22Rv1 (cell line): ENCODE measurements at regions not wholly inside any gene's neighbourhood (a gene's known extent, or its start where the extent isn't known, plus 50 kb on each side); places are given as distances from the start of the nearest gene placed in this dataset.

Source experiments
- H3K27ac ChIP-seq: fragments of 450-650 bp; 2 replicates; pipeline ENCODE4 v1.5.1; 2017
- ZFX ChIP-seq: fragments of 450-650 bp; IDR thresholded peaks from 2 replicates; pipeline ENCODE4 v1.6.1; 2017; ENCODE audit warnings: antibody characterized with exemption, borderline replicate concordance
- TF ChIP-seq, protein P1 (sequence below): fragments of 450-650 bp; IDR thresholded peaks from 2 replicates; pipeline ENCODE4 v1.5.1; 2017; ENCODE audit warnings: mild to moderate bottlenecking

DNA sequence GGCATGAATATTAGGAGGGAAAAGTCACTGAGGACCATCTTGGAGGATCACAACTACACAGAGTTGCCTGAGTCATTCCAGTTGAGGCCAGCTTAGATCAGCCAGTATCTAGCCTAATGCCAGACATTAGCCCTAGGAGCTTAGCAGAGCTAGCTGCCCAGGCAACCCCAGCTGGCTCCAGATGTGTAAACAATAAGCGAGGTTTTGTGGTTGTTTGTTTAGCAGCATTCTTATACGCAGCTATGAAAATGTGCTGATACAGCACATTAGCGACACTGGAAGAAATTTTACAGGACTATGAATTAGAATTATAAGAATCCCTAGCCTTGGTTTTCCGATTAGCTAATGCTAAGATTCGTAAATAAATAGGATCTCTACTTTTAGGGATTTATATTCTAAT lies 59.3 kb downstream of the BTBD3 start:
- no peak for TF ChIP-seq ZFX
- TF ChIP-seq, protein P1, sequence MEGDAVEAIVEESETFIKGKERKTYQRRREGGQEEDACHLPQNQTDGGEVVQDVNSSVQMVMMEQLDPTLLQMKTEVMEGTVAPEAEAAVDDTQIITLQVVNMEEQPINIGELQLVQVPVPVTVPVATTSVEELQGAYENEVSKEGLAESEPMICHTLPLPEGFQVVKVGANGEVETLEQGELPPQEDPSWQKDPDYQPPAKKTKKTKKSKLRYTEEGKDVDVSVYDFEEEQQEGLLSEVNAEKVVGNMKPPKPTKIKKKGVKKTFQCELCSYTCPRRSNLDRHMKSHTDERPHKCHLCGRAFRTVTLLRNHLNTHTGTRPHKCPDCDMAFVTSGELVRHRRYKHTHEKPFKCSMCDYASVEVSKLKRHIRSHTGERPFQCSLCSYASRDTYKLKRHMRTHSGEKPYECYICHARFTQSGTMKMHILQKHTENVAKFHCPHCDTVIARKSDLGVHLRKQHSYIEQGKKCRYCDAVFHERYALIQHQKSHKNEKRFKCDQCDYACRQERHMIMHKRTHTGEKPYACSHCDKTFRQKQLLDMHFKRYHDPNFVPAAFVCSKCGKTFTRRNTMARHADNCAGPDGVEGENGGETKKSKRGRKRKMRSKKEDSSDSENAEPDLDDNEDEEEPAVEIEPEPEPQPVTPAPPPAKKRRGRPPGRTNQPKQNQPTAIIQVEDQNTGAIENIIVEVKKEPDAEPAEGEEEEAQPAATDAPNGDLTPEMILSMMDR, result no peak
- no peak overlapping the region for H3K27ac ChIP-seq

DNA sequence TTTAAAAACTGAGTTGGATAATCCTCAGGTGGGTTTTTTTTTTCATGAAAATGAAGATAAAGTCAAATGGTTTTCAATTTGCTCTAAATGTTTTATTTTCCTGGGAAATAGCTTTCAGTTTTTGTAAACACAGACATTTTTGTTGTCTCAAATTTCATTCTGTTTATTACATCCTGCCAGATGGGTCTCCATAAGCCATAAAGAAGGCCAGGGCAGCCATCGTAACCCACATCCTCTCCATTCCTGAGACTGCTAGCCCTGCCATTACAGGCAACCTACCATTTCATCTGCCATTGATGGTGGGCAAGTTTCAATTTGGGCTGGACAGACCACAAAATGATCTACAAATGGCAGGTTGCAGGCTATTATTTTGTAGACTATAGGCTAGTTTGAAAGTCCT lies 60.8 kb downstream of the BTBD3 start:
- TF ChIP-seq, protein P1, result no peak
- TF ChIP-seq ZFX, result no peak

DNA sequence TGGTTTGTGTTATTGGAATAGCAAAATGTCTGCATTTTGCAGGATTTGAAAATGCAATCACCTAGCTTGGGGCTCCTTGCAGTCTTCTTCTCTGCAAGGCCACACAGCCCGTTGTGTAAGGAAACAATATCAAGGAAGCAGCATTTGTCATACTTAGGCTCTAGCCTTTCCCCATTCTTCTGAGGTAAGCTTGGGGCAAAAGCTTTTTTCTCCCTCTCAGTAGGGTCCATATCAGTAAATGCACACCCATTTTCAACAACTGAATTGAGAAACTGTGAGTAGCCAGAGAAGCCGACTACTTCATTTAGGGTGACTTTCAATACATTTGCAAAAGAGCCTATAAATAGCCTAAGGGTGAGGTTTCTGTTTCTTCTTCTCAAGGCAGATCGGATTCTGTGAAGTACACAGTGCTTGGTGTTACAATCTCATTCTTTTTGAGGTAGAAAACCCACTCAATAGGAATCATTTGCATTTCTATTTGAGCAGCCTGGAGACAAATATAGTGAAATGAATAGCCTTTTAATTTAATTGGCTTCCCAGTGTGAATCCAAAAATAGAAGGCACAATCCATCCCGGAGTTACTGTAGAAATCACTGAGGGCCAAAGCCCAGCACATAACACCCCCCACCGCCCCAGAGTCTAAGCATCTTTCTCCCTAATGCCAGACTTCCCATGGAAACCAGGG lies 61.8 kb downstream of the BTBD3 start:
- no peak for TF ChIP-seq ZFX
- TF ChIP-seq, protein P1, result no peak

More for the DNA sequence above, 60.8 kb downstream of the BTBD3 start:
- H3K27ac ChIP-seq, result no peak overlapping the region

DNA sequence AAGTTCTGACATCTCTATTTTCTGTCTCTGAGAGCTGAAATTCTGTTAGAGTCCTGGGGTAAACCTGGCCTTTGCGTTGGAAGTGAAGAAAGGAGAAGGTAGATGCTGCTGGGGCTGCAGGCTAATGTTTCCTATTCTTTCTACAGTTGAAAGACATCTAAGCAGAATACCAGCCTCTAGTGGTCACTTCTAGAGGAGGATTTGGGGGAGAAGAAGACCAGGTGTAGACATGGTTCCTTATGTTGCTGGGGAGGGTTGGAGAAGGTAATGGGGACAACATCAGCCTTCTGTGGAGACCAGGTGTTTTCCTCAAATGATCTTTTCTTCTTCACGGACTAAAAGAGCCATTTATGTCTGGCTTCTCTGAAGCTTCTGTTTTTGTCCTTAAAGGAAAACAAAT lies 62.6 kb downstream of the BTBD3 start:
- no peak overlapping the region for H3K27ac ChIP-seq
- no peak for TF ChIP-seq ZFX

More for the DNA sequence above, 61.8 kb downstream of the BTBD3 start:
- H3K27ac ChIP-seq, result no peak overlapping the region

DNA sequence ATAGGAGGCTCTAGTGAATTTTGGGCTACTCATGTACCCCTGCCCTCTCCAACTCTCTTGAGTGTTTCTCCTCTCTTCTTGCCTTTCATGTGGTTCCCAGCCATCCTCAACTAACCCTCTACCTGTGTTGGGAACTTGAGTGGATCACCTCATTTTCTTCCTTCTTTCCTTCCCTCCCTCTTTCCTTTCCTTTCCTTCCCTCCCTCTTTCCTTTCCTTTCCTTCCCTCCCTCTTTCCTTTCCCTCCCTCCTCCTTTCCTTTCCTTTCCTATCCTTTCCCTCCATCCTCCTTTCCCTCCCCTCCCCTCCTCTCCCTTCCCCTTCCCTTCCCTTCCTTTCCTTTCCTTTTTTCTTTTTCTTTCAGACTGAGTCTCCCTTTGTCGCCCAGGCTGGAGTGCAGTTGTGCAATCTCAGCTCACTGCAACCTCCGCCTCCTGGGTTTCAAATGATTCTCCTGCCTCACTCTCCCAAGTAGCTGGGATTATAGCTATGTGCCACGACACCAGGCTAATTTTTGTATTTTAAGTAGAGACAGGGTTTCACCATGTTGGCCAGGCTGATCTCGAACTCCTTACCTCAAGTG lies 63.8 kb downstream of the BTBD3 start:
- no peak for TF ChIP-seq ZFX
- TF ChIP-seq, protein P1, result no peak
- H3K27ac ChIP-seq, result no peak overlapping the region

DNA sequence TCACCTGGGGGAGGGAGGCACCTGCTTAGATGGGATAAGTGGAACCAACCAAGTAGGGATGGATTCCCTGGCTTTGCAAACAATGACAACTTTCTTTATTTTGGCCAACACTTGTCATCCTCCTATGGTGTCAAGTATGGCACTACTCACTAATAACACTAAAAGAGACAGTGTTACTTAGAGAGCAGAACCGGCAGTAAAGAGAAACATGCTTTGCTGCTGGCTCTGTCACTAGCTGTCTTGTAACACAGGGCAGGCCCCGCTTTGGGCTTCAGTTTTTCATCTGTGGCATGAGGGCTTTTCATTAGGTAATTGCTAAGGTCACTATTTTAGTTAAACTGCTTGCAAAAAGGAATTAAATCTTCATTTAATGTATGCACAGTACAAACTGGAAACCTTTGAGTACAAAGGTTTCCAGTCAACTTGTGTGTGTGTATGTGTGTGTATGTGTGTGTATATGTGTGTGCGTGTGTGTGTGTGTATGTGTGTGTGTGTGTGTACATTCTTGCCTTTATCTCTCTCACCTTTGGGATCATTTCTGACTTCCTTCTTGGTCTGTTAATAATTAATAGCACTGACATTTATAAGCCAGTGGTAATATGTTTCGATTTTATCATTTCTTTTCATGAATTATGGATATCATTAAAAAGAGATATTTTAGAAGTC lies 64.7 kb downstream of the BTBD3 start:
- TF ChIP-seq, protein P1, result no peak
- TF ChIP-seq ZFX, result no peak
- H3K27ac ChIP-seq, result no peak overlapping the region

DNA sequence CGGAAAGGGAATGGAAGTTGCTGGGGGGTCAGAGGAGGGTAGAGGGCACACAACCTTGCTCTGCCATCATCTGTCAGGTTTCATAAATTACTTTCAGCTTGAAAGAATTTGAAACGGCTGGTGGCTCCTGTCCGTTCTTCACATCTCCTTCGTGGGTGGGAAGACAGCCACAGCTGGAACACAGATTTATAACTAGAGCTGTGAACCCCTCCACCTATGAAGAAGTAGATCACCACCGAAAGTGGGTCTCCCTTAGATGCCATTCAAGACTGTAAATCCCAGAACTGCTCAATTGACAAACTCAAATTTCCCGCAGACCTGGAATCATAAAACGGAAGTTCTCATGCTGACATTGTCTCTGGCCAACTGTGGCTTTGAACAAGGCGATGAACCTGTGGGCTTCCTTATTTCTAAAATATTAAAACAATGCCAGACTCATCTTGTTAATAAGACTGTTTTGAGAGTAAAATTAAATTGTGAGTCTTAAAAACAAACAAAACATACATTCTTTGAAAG lies 65.3 kb downstream of the BTBD3 start:
- TF ChIP-seq ZFX, result no peak
- TF ChIP-seq, protein P1, result no peak
- H3K27ac ChIP-seq, result no peak overlapping the region
